Common myeloid progenitor, CD34-positive (primary cell): ENCODE measurements at regions not wholly inside any gene's neighbourhood (a gene's known extent, or its start where the extent isn't known, plus 50 kb on each side); places are given as distances from the start of the nearest gene placed in this dataset.

Source experiments
- CTCF ChIA-PET: fragments of 350-600 bp; sonication (Branson Sonifier 250); formaldehyde crosslinking; loops from one replicate; lab custom pipeline; 2021; ENCODE audit warnings: antibody characterized with exemption; lab: Charles Lee
- POLR2A ChIA-PET: fragments of 350-600 bp; sonication (Branson Sonifier 250); formaldehyde crosslinking; loops from one replicate; lab custom pipeline; 2021; ENCODE audit warnings: antibody characterized with exemption; lab: Charles Lee
- DNase-seq, 3 donors: peaks; one replicate each; pipeline versions ENCODE4 v3.0.0 to v3.0.0-alpha.2; 2013
- H3K27ac ChIP-seq, 2 experiments: 1 replicate in 1 of 2; 2 replicates in 1 of 2; pipeline ENCODE4 v1.7.0; 2013; ENCODE audit warnings: inconsistent platforms in 2 of 2, low read length in 2 of 2, mild to moderate bottlenecking in 2 of 2, low read depth in 1 of 2, moderate library complexity in 1 of 2; ENCODE audit not compliant: severe bottlenecking in 2 of 2, insufficient read depth in 1 of 2, poor library complexity in 1 of 2
- H3K27me3 ChIP-seq, 5 experiments: replicated peaks in 2 of 5; 1 replicate in 3 of 5; 2 replicates in 2 of 5; pipeline versions ENCODE4 v1.6.1 to v1.7.0; 2013; ENCODE audit warnings: low read length in 4 of 5, mild to moderate bottlenecking in 2 of 5, moderate library complexity in 2 of 5, inconsistent platforms in 1 of 5; ENCODE audit not compliant: insufficient read depth in 5 of 5, control insufficient read depth in 4 of 5
- H3K36me3 ChIP-seq, 4 experiments: 1 replicate in 2 of 4; 2 replicates in 2 of 4; pipeline versions ENCODE4 v1.6.1 to v1.7.0; 2013; ENCODE audit warnings: low read length in 3 of 4, control low read depth in 1 of 4, mild to moderate bottlenecking in 1 of 4; ENCODE audit not compliant: control insufficient read depth in 4 of 4, insufficient read depth in 4 of 4
- H3K4me1 ChIP-seq, 4 experiments: 1 replicate in 3 of 4; 2 replicates in 1 of 4; pipeline versions ENCODE4 v1.6.1 to v1.7.1; 2013; ENCODE audit warnings: low read length in 3 of 4, mild to moderate bottlenecking in 3 of 4, control low read depth in 1 of 4, inconsistent platforms in 1 of 4, moderate library complexity in 1 of 4; ENCODE audit not compliant: control insufficient read depth in 4 of 4, insufficient read depth in 4 of 4; ENCODE audit errors: control extremely low read depth in 1 of 4
- H3K4me3 ChIP-seq, 7 experiments: 1 replicate in 4 of 7; 2 replicates in 3 of 7; pipeline versions ENCODE4 v1.5.1 to v1.7.0; 2013; ENCODE audit warnings: mild to moderate bottlenecking in 7 of 7, low read length in 6 of 7, moderate library complexity in 6 of 7, inconsistent platforms in 2 of 7, low read depth in 2 of 7, control low read depth in 1 of 7; ENCODE audit not compliant: insufficient read depth in 4 of 7, control insufficient read depth in 1 of 7; ENCODE audit errors: extremely low read depth in 1 of 7
- H3K9me3 ChIP-seq, 5 experiments: 1 replicate in 4 of 5; 2 replicates in 1 of 5; pipeline versions ENCODE4 v1.6.1 to v1.7.1; 2013; ENCODE audit warnings: low read length in 4 of 5, mild to moderate bottlenecking in 2 of 5, inconsistent platforms in 1 of 5, low read depth in 1 of 5, moderate library complexity in 1 of 5; ENCODE audit not compliant: control insufficient read depth in 4 of 5, insufficient read depth in 2 of 5; ENCODE audit errors: control extremely low read depth in 1 of 5
- WGBS: methylation state at CpG from one replicate; pipeline ENCODE4 v1.1.5; 2013; ENCODE audit not compliant: insufficient coverage; 5-methylcytosine and 5-hydroxymethylcytosine counted together

DNA sequence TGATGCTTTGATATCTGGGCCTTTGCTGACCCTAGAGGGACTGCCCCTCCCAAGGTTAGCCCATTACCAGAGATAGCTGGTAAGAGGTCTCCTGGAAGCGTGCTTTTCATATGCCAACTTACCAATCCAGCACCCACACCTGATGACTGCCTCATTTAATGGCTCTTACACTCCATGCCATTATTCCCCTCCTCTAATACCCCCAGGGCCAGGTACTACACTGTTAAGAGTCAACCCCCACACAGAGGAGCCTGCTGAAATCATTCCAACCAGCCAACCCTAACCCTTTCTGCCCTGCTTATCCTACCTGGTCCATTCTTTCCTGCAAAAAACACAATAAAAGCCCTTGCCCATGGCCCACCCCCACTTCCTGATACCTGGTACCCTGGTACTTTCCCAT is 736.8 kb upstream of the SLC35B3 start:
- no peak for DNase-seq
- no peaks in the 10 kb centered on the region for H3K36me3 ChIP-seq
- CTCF ChIA-PET, result no interaction called here
- POLR2A ChIA-PET, result no interaction called here
- H3K27me3 ChIP-seq, result no peaks in the 10 kb centered on the region
- no peak overlapping the region for H3K4me3 ChIP-seq
- peaks cover 0 to 3% (median 0%) of the 10 kb centered on the region in 5 experiments for H3K9me3 ChIP-seq
- no peak overlapping the region for H3K27ac ChIP-seq
- no peaks in the 10 kb centered on the region for H3K4me1 ChIP-seq
- WGBS, result 100% methylated on average over 1 of the region's 1 CpG

DNA sequence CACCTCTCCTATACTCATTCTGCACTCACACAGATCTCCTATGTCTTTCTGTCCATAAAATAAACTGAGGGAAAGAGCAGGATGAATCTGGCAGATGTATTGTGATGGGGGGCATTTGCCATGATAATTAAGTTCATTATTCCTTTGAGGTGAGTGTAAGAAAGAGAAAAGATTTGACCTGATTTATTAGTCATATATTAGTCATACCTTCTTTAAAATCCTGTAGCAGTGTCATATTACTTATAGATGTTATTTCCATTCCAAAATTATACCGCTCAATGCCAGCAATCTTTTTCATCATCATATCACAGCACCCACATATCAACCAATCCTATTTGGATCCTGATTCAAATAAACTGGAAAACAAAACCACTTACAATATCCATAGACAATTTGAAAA is 733.3 kb upstream of the SLC35B3 start:
- CTCF ChIA-PET, result no interaction called here
- no CpG with 5 or more reads among the region's 1 CpG for WGBS

DNA sequence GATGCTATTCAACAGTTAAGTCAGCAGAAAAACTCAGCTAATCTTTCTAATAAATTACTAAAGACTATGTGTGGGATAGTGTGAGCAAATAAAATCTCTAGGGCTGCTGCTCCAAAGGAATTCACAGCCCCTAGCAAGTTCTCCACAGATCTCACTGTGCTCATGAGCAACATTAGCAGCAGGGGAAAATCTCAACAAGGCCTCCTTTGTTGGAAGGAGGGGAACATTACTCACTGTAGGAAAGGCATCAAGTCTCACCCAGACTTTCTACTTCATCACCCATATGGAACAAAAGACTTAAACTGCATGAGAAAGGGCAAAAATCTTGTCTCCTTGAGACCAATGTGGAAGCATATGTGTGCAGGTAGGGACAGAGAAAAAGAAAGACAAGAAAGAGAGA is 726.4 kb upstream of the SLC35B3 start:
- DNase-seq, result no peak
- ChIA-PET POLR2A (no interaction called here), CTCF (no interaction called here)
- no peaks in the 10 kb centered on the region for H3K36me3 ChIP-seq
- H3K4me3 ChIP-seq, result no peak overlapping the region
- H3K4me1 ChIP-seq, result no peaks in the 10 kb centered on the region
- H3K27ac ChIP-seq, result no peak overlapping the region
- no peaks in the 10 kb centered on the region for H3K27me3 ChIP-seq
- peaks cover 0 to 7% (median 0%) of the 10 kb centered on the region in 5 experiments for H3K9me3 ChIP-seq

More for the DNA sequence above, 733.3 kb upstream of the SLC35B3 start:
- no peaks in the 10 kb centered on the region for H3K4me1 ChIP-seq
- no peaks in the 10 kb centered on the region for H3K27me3 ChIP-seq
- H3K36me3 ChIP-seq, result no peaks in the 10 kb centered on the region
- no peak overlapping the region for H3K4me3 ChIP-seq
- peaks cover 0 to 3% (median 0%) of the 10 kb centered on the region in 5 experiments for H3K9me3 ChIP-seq
- no peak for DNase-seq
- no peak overlapping the region for H3K27ac ChIP-seq
- POLR2A ChIA-PET, result no interaction called here

DNA sequence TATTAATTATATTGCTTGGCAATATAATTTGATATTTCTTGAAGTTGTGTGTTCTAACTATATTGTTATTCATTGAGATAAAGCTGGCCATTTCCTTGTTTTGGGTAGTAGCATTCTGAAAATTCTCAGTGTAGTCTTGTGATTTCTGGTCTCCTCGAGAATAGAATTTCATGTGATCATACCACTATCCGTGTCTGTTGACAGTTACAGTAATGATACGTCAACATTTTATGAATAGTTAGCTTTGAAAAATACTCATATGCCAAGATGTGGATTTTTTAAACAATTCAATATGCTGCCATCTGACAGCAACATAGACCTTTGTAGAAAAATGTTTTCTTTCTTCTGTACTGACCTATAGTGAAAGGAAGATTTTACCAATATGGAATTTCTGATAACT is 723.7 kb upstream of the SLC35B3 start:
- H3K27me3 ChIP-seq, result no peaks in the 10 kb centered on the region
- CTCF ChIA-PET, result no interaction called here
- peaks cover 0 to 7% (median 0%) of the 10 kb centered on the region in 5 experiments for H3K9me3 ChIP-seq
- DNase-seq, result no peak
- H3K4me1 ChIP-seq, result no peaks in the 10 kb centered on the region
- H3K27ac ChIP-seq, result no peak overlapping the region
- WGBS, result no CpG with 5 or more reads among the region's 3 CpGs
- POLR2A ChIA-PET, result no interaction called here
- H3K4me3 ChIP-seq, result no peak overlapping the region
- no peaks in the 10 kb centered on the region for H3K36me3 ChIP-seq

DNA sequence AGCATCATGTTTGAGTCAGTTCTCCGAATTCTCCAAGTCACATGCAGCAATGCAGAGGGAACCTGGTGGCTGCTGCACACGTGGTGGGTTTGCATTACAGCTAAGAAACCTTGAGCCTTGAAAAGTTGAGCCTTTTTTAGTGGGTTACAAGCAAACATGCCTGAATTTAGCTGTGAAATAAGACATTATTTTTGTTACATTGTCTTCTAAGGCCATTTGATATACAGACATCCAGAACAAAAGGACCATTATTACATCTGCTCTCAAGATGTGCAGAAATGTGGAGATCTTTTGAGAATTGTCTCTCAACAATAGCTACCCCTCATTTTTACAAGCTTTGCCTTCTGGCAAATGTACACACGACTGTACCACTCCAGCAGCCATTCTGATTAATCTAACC is 720.5 kb upstream of the SLC35B3 start:
- no peaks in the 10 kb centered on the region for H3K4me1 ChIP-seq
- H3K36me3 ChIP-seq, result no peaks in the 10 kb centered on the region
- ChIA-PET CTCF (no interaction called here), POLR2A (no interaction called here)
- H3K4me3 ChIP-seq, result no peak overlapping the region
- no peaks in the 10 kb centered on the region for H3K27me3 ChIP-seq
- DNase-seq, result no peak
- no peak overlapping the region for H3K27ac ChIP-seq
- 72% methylated on average over 3 of the region's 3 CpGs for WGBS
- H3K9me3 ChIP-seq, result no peaks in the 10 kb centered on the region

DNA sequence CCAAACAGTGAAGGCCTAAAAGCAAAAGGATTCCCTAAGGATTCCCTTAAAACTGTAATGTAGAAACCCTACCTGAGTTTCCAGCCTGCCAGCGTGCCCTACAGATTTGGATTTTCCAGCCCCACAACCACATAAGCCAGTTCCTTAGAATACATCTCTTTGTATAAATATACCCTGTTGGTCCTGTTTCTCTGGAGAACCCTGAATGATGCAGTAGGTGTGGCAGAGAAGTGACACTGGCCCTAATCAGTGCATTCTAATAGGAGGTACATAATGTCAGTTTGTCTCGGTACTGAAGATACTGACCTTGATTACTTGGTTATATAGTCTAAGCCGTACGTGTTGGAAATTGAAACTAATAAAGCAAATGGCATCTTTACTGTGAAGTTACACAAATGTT is 707.8 kb upstream of the SLC35B3 start:
- Histone ChIP-seq H3K4me3 (no peak overlapping the region), H3K4me1 (no peaks in the 10 kb centered on the region), H3K27ac (no peak overlapping the region), H3K27me3 (no peaks in the 10 kb centered on the region), H3K36me3 (no peaks in the 10 kb centered on the region), H3K9me3 (peaks cover 0 to 10% (median 0%) of the 10 kb centered on the region in 5 experiments)
- CTCF ChIA-PET, result no interaction called here
- POLR2A ChIA-PET, result no interaction called here
- 94% methylated on average over 3 of the region's 4 CpGs for WGBS
- no peak for DNase-seq

DNA sequence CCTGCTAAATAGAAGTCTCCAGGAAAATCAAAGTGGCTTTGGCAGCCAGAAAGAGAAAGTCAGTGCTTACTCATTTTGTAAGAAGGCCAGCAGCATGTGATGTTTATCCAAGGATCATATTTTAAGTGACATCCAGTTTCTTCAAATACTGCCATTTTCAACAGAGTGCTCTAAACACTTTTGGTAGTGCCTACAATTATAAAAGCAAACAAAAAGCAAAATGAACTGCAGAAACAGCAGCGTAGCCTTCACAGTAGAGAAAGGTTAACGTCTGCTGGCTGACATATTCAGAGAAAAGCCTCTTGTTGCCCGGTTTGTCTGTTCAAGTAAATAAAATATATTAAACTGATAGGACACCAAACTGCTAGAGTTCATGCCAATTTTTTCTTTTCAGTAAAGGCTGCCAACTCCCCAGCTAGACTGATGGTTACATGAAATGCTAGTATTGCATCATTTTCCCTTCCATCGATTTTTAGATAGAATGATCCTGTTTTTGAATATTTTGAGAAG is 705.7 kb upstream of the SLC35B3 start:
- ChIA-PET CTCF (no interaction called here), POLR2A (no interaction called here)
- 100% methylated on average over 1 of the region's 4 CpGs for WGBS
- H3K27me3 ChIP-seq, result no peaks in the 10 kb centered on the region
- H3K27ac ChIP-seq, result no peak overlapping the region
- no peaks in the 10 kb centered on the region for H3K36me3 ChIP-seq
- peaks cover 0 to 10% (median 0%) of the 10 kb centered on the region in 5 experiments for H3K9me3 ChIP-seq
- H3K4me1 ChIP-seq, result no peaks in the 10 kb centered on the region
- DNase-seq, result no peak
- H3K4me3 ChIP-seq, result no peak overlapping the region
